K562 (cell line): ENCODE measurements at regions not wholly inside any gene's neighbourhood (a gene's known extent, or its start where the extent isn't known, plus 50 kb on each side); places are given as distances from the start of the nearest gene placed in this dataset.

Experiments used
- ATAC-seq: fragments of 200-7000 bp; cut with Tn5 transposase; 3 replicates; pipeline ENCODE4 v1.9.1; 2020; ENCODE audit warnings: moderate library complexity
- BruUV-seq: library from RNA; stranded (reverse); fragments of 400-500 nt; replicated peaks from 2 replicates; lab custom pipeline; 2021; lab: Mats Ljungman, UMichigan
- CTCF ChIA-PET: fragments of 300-600 bp; formaldehyde crosslinking; extraction: SDS; loops from one replicate; lab custom pipeline; 2021; ENCODE audit warnings: low intra/inter-chr PET ratio; lab: Yijun Ruan, JAX
- POLR2A ChIA-PET: fragments of 300-600, 350-650 bp; sonication (Branson Sonifier 250); formaldehyde crosslinking; extraction: SDS; loops from one replicate; lab custom pipeline; 2021; ENCODE audit warnings: antibody characterized with exemption, inconsistent platforms; lab: Yijun Ruan, JAX
- DNase-seq, 4 experiments: peaks; one replicate each; pipeline versions ENCODE4 v3.0.0 to v3.0.0-alpha.2; 2011 to 2018; ENCODE audit warnings: low spot score in 3 of 4, mixed read lengths in 3 of 4; ENCODE audit errors: extremely low read depth in 1 of 4
- FAIRE-seq: peaks from 2 replicates; lab custom pipeline; 2011; peaks lifted over from hg19 to GRCh38; lab: Jason Lieb, UNC
- H2AFZ ChIP-seq: 2 replicates; pipeline ENCODE4 v1.6.0; 2011; ENCODE audit warnings: low read depth, low read length, control low read depth, inconsistent platforms
- H3K27ac ChIP-seq: fragments of 200-600 bp; 3 replicates; pipeline ENCODE4 v1.8.0; 2011; ENCODE audit warnings: low read depth, mild to moderate bottlenecking, control low read depth, inconsistent platforms, low read length, moderate library complexity, mixed read lengths; ENCODE audit errors: extremely low read depth
- H3K27me3 ChIP-seq, 2 experiments: fragments of 300-600 bp in 1 of 2; 2 replicates in 1 of 2; 3 replicates in 1 of 2; pipeline versions ENCODE4 v1.6.0 to v1.8.0; 2011; ENCODE audit warnings: inconsistent platforms in 2 of 2, low read length in 2 of 2, mild to moderate bottlenecking in 1 of 2, mixed read lengths in 1 of 2, moderate library complexity in 1 of 2; ENCODE audit not compliant: control insufficient read depth in 2 of 2, insufficient read depth in 2 of 2
- H3K36me3 ChIP-seq: fragments of 300-600 bp; 3 replicates; pipeline ENCODE4 v1.8.0; 2011; ENCODE audit warnings: mild to moderate bottlenecking, low read length, inconsistent platforms; ENCODE audit not compliant: control insufficient read depth, insufficient read depth
- H3K4me1 ChIP-seq, 2 experiments: fragments of 200-600 bp in 1 of 2; replicated peaks in 1 of 2; 2 replicates in 1 of 2; 3 replicates in 1 of 2; pipeline versions ENCODE4 v1.5.1 to v1.8.0; 2011; ENCODE audit warnings: inconsistent platforms in 2 of 2, low read length in 2 of 2, mild to moderate bottlenecking in 1 of 2, mixed read lengths in 1 of 2, moderate library complexity in 1 of 2; ENCODE audit not compliant: control insufficient read depth in 2 of 2, insufficient read depth in 2 of 2
- H3K4me2 ChIP-seq: 2 replicates; pipeline ENCODE4 v1.6.1; 2011; ENCODE audit warnings: low read length, control low read depth, inconsistent platforms, mixed read lengths; ENCODE audit not compliant: insufficient read depth
- H3K4me3 ChIP-seq: fragments of 200-600 bp; sonication (generic), shearing (Covaris generic); 2 replicates; pipeline ENCODE4 v1.5.1; 2016; ENCODE audit warnings: control low read depth, inconsistent platforms
- H3K79me2 ChIP-seq: fragments of 200-600 bp; 3 replicates; pipeline ENCODE4 v1.8.0; 2011; ENCODE audit warnings: low read length, inconsistent platforms; ENCODE audit not compliant: control insufficient read depth, insufficient read depth
- H3K9ac ChIP-seq, 2 experiments: 2 replicates each; pipeline versions ENCODE4 v1.6.0 to v1.6.1; 2011; ENCODE audit warnings: low read depth in 2 of 2, low read length in 2 of 2, control low read depth in 1 of 2, inconsistent platforms in 1 of 2, mild to moderate bottlenecking in 1 of 2, mixed read lengths in 1 of 2; ENCODE audit not compliant: insufficient read depth in 1 of 2
- H3K9me1 ChIP-seq: one replicate; pipeline ENCODE4 v1.6.0; 2011; ENCODE audit warnings: inconsistent platforms, mild to moderate bottlenecking, low read length, moderate library complexity; ENCODE audit not compliant: control insufficient read depth, insufficient read depth
- H3K9me3 ChIP-seq: replicated peaks from 2 replicates; pipeline ENCODE4 v1.5.1; 2011; ENCODE audit warnings: low read depth, low read length, inconsistent platforms; ENCODE audit not compliant: control insufficient read depth, insufficient read depth
- H4K20me1 ChIP-seq: replicated peaks from 2 replicates; pipeline ENCODE4 v1.6.1; 2011; ENCODE audit warnings: low read length, inconsistent platforms, mixed read lengths; ENCODE audit not compliant: control insufficient read depth, insufficient read depth
- HMG20B ChIP-seq: fragments of 250-450 bp; sonication (Bioruptor Pico); IDR thresholded peaks from 2 replicates; pipeline ENCODE4 v1.5.0; 2021; ENCODE audit warnings: mild to moderate bottlenecking
- LCOR ChIP-seq: sonication (generic); formaldehyde crosslinking; IDR thresholded peaks from 2 replicates; pipeline ENCODE4 v1.8.0; 2022; ENCODE audit warnings: mild to moderate bottlenecking, missing genetic modification reagents
- NKRF ChIP-seq: fragments of 450-650 bp; IDR thresholded peaks from 2 replicates; pipeline ENCODE4 v1.6.1; 2016; ENCODE audit warnings: borderline replicate concordance
- NR0B1 ChIP-seq: fragments of 450-650 bp; IDR thresholded peaks from one replicate; pipeline ENCODE4 v1.6.1; 2018; ENCODE audit warnings: mild to moderate bottlenecking, moderate library complexity; ENCODE audit not compliant: partially characterized antibody
- POLR2A ChIP-seq: fragments of 450-650 bp; conservative IDR thresholded peaks from 2 replicates; pipeline ENCODE4 v1.6.1; 2016
- SIN3B ChIP-seq: fragments of 450-650 bp; IDR thresholded peaks from 2 replicates; pipeline ENCODE4 v1.6.1; 2017; ENCODE audit warnings: low read depth, mild to moderate bottlenecking, moderate library complexity
- SMAD1 ChIP-seq: fragments of 150-350 bp; IDR thresholded peaks from 2 replicates; pipeline ENCODE4 v1.6.1; 2014; ENCODE audit warnings: low read length, low read depth; ENCODE audit not compliant: partially characterized antibody
- THRAP3 ChIP-seq: fragments of 450-650 bp; IDR thresholded peaks from 2 replicates; pipeline ENCODE4 v1.6.1; 2016; ENCODE audit warnings: mild to moderate bottlenecking, inconsistent platforms, borderline replicate concordance
- ZMIZ1 ChIP-seq, 2 experiments: fragments of 150-350 bp in 1 of 2; IDR thresholded peaks; 2 replicates each; pipeline ENCODE4 v1.6.1; 2012 to 2016; ENCODE audit warnings: low read depth in 2 of 2, low read length in 2 of 2, mild to moderate bottlenecking in 1 of 2, moderate library complexity in 1 of 2
- ZNF165 ChIP-seq: fragments of 250-450 bp; sonication (Bioruptor Pico); IDR thresholded peaks from 2 replicates; pipeline ENCODE4 v1.4.0; 2020; ENCODE audit warnings: borderline replicate concordance
- ZNF282 ChIP-seq: sonication (generic); formaldehyde crosslinking; IDR thresholded peaks from 2 replicates; pipeline ENCODE4 v1.8.1; 2023; ENCODE audit warnings: missing genetic modification reagents
- ZNF518B ChIP-seq: fragments of 250-450 bp; sonication (Bioruptor Pico); IDR thresholded peaks from 2 replicates; pipeline ENCODE4 v1.5.0; 2021; ENCODE audit warnings: mild to moderate bottlenecking, moderate library complexity
- WGBS: fragments of 100-300 bp; shearing (Covaris generic); methylation state at CpG from one replicate; pipeline ENCODE4 v1.1.6; 2016; ENCODE audit warnings: low coverage, mixed read lengths; ENCODE audit not compliant: insufficient coverage; ENCODE audit errors: missing lambda C conversion rate; 5-methylcytosine and 5-hydroxymethylcytosine counted together
- in situ Hi-C: fragments of 300-500 bp; cut with MboI; formaldehyde crosslinking; loops from 4 replicates; pipeline ENCODE4 v1.15.0; 2018; ENCODE audit warnings: inconsistent platforms, mixed read lengths
- intact Hi-C: fragments of 100-400 bp; cut with micrococcal nuclease; formaldehyde crosslinking; loops from 2 replicates; pipeline ENCODE4 v1.14.2; 2022

- Histone ChIP-seq H3K4me3 (no peak overlapping the region), H3K9me1 (no peaks in the 10 kb centered on the region), H3K79me2 (no peaks in the 10 kb centered on the region), H3K9me3 (no peaks in the 10 kb centered on the region), H3K4me2 (no peak overlapping the region), H3K36me3 (no peaks in the 10 kb centered on the region), H4K20me1 (no peaks in the 10 kb centered on the region), H3K9ac (no peak overlapping the region), H2AFZ (no peak overlapping the region), H3K4me1 (no peaks in the 10 kb centered on the region), H3K27me3 (no peaks in the 10 kb centered on the region), H3K27ac (no peak overlapping the region)
- DNase-seq, result no peak
- ATAC-seq, result no peak
- no TSS peak for BruUV-seq
- ChIA-PET POLR2A (no interaction called here), CTCF (no interaction called here)
- WGBS, result 28% methylated on average over 25 of the region's 31 CpGs
- in situ Hi-C loops (no loop called here), intact Hi-C loops (loop anchor here (10.0 kb wide), 1 partner anchor 174 kb away; no protein-coding TSS in a partner anchor)
- FAIRE-seq, result no peak
- TF ChIP-seq SMAD1 (no peak), SIN3B (no peak), ZNF518B (CRISPR knock-in tag) (no peak), LCOR (CRISPR knock-in tag) (no peak), ZMIZ1 (IDR thresholded peaks at IDR 0.05; ENCODE audit: low read depth in 2 of 2, low read length in 2 of 2) (no peak), HMG20B (CRISPR knock-in tag) (no peak), NR0B1 (no peak), ZNF282 (no peak), ZNF165 (CRISPR knock-in tag) (no peak), THRAP3 (no peak), POLR2A (no peak), NKRF (no peak)
Observed at GRCh38 chr5:58069016-58069705, 390.7 kb downstream of the PLK2 start.
